Activated T-cell treated with anti-CD3 and anti-CD28 coated beads for 48 hours (primary cell): ENCODE measurements at regions not wholly inside any gene's neighbourhood (a gene's known extent, or its start where the extent isn't known, plus 50 kb on each side); places are given as distances from the start of the nearest gene placed in this dataset.
"Not testable (repeated sequence)": the region's sequence is repeated elsewhere in the genome, so short reads cannot be mapped to it uniquely, and the experiment has no call there.

Experiments
- DNase-seq: peaks from one replicate; pipeline ENCODE4 v3.0.0-alpha.2; 2020; ENCODE audit warnings: low read depth

- DNase-seq, result no peak
Measured at GRCh38 chr4:36601864-36602495, 320.6 kb downstream of the DTHD1 start.

DNA sequence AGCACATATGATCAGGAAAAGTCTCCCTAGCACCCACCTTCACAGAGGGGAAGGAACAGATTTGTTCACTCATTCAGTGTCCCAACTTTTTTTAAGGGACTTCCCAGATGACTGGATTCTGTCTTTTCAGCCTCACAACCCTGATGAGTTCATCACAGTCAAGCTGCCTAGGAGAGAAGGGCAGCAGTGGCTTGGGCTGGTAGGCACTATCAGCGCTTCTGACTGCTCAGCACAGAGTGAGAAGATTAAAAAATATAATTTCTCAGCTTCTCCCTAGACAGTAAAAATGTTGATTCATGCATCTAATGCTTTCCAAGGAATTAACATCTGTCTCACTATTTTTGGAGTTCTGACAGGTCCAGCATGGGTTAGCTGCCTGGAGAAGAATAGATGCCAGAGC is 328.2 kb downstream of the DTHD1 start:
- no peak for DNase-seq

- DNase-seq, result no peak
Measured at GRCh38 chr4:36610628-36611027, 329.2 kb downstream of the DTHD1 start.

GRCh38 chr4:36613142-36613541 is 331.7 kb downstream of the DTHD1 start:
- DNase-seq, result not testable (repeated sequence)

GRCh38 chr4:36614011-36614410 is 332.6 kb downstream of the DTHD1 start:
- no peak for DNase-seq

DNA sequence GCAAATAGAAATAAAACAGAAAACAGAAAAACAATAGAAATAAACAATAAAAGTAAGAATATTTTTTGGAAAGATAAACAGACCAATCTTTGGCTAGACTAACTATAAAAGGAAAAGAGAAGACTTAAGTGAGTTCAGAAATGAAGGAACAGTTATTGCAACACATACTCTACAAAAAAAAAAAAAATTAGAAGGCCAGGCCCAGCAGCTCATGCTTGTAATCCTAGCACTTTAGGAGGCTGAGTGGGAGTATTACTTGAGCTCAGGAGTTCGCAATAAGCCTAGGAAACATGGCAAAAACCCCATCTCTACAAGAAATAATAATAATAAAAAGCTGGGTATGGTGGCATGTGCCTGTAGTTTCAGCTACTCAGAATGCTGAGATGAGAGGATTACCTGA is 336.7 kb downstream of the DTHD1 start:
- DNase-seq, result no peak

- DNase-seq, result no peak
Measured at GRCh38 chr4:36624030-36624429, 342.6 kb downstream of the DTHD1 start.

DNA sequence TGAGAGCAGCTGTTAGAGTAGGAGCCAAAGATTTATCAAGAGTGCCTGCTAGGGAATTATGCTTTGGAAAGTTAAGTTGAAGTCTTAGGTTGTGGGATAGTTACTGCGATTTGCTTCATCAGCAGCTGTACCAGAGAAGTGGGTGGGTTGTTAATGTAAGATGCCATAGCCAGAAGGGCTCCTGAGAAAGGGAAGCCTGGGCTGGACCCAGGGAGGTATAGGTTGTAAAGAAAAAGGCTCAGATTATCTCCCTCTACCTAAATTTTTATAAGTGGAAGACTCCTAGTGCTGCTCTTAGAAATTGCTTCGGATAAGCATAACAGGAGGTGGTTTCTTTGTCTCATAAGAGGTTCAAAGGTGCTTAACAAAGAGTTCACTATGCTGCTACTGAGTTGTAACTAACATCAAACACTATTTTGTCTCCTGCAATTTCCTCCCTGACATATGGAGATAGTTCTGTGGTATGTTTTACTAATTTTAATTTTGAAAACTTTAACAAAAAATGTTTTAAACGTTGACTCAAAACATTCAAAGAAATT is 356.9 kb downstream of the DTHD1 start:
- no peak for DNase-seq

- no peak for DNase-seq
Measured at GRCh38 chr4:36640876-36641275, 359.5 kb downstream of the DTHD1 start.

DNA sequence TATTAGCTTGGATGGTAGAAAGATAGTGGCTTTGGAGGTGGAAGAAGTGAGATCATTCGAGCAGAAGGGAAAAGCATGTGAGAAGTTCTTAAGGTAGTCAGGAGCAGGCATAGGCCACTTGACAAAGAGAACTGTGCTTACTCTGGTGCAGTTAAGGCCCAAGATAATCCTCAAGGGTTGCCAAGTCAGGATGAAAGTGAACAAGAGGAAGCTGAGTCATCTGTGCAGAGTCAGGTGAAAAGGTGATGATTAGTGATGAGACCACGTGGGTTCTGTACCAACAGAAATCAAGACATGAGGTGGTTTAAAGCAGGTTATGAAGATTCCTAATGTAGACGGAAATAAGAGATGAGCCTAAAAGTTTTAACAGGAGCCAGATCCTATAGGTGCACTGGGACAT is 369.8 kb downstream of the DTHD1 start:
- DNase-seq, result no peak

- DNase-seq, result no peak
Measured at GRCh38 chr4:36652857-36653256, 371.4 kb downstream of the DTHD1 start.

- no peak for DNase-seq
Measured at GRCh38 chr4:36665985-36666527, 384.6 kb downstream of the DTHD1 start.

DNA sequence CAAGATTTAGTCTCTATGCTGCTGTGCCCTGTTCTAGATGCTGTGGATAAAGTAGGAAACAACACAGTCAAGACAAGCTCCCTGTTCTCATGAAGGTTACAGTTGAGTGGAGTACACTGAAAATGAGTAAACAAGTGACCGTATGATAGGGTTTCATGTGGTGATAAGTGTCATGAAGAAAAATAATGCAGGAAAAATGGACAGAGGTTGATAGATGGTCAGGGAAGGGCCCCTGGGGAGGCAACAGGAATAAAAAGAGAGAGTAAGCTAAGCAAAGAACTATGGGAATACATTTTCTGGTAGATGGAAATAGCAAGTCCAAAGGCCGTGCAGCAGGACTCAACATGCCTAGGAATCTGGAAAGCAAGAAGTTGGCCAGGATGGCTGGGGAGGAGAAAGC is 394.0 kb downstream of the DTHD1 start:
- DNase-seq, result no peak

DNA sequence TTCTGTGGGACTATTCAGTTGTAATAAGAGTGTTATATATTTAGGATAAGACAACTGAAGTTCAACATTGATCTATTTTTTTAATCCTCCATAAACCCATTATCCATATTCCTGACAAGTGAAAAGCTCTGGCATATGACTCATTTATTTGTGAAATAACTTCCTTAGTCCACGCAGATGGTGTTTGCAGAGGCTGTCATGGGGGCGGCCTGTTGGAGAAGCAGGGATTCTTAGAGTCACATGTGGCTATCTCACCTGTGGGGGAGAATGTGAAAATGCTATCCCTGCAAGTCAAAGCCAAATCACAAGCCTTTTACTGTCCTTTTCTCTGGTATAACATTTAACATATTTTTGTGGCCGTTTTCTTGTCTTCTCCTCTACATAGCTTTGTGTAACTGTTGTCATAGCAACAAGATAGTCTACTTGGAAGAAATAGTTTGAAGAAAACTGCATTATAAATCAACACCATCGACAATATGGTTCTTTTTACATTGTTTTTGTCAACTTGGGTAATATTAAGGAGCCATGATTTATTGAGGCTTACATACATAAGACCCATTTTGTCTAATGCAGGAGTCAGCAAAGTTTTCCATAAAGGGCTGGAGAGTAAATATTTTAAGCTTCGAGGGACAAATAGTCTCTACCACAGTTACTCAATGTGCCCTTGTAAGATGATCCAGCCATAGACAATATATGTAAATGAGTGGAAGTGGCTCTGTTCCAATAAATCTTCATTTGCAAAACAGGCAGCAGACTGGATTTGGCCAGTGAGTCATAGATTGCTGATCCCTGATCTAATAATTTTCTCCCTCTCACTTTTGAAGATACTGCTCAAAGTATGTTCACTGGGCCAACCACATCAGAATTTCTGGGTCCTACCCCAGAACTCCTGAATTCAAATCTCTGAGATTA is 395.0 kb downstream of the DTHD1 start:
- no peak for DNase-seq

DNA sequence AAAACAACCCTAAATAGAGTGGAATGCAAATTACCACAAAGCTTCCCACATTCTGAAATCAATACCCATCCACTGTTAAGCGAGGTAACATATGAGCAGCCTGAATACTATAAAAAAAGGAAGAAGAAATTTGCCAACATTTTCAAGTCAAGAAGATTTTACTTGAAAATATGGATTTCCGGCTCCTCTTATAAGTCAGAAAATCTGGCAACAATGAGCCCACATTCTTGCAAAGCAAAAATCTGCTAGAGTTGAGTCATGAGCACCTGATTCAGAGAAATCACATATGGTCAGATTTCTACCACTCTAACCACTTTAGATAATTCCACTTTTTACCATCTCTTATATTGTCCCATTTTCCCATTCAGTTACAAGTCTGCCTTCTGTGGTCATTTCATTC is 395.7 kb downstream of the DTHD1 start:
- no peak for DNase-seq

GRCh38 chr4:36677874-36678273 is 396.5 kb downstream of the DTHD1 start:
- no peak for DNase-seq

DNA sequence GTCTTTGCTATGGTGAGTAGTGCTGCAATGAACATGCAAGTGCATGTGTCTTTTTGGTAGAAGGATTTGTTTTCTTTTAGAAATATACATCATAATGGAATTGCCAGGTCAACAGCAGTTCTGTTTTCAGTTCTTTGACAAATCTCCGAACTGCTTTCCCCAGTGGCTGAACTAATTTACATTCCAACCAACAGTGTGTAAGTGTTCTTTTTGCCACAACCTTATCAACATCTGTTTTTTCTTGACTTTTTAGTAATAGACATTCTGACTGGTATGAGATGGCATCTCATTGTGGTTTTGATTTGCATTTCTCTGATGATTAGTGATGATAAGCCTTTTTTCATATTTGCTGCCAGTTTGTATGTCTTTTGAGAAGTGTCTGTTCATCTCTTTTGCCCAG is 406.3 kb downstream of the DTHD1 start:
- DNase-seq, result no peak

GRCh38 chr4:36692586-36692985 is 411.2 kb downstream of the DTHD1 start:
- DNase-seq, result no peak

DNA sequence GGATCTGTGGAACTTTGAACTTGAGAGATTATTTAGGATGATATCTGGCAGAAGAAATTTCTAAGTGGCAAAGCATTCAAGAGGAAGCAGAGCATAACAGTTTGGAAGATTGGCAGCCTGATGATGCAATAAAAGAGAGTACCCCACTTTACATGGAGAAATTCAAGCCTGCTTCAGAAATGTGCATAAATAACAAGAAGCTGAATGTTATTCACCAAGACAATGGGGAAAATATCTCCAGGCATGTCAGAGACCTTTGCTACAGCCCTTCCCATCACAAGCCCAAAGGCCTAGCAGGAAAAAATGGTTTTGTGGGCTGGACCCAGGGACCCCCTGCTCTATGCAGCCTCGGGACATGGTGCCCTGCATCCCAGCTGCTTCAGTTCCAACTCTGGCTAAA is 420.8 kb downstream of the DTHD1 start:
- DNase-seq, result no peak

- DNase-seq, result no peak
Measured at GRCh38 chr4:36704289-36704688, 422.9 kb downstream of the DTHD1 start.

DNA sequence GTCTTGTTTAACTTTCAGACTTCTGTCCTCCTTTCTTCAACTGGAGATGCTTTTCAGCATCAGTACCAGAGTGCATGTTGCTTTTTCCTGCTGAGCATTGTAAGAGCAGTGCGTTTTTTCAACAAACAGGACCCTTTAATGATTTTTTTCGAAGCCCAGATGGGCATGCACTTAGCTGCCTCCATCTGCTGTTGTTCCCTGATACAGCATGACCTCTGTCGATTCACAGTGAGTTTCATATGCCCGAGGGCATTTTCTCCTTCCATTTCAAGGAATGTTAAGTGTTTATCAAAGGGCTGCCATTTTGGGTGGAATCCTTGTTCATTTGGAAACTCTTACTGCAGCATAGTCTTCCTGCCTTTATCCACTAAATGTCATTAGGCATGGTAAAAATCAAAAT is 428.6 kb downstream of the DTHD1 start:
- DNase-seq, result no peak

- no peak for DNase-seq
Measured at GRCh38 chr4:36712013-36712412, 430.6 kb downstream of the DTHD1 start.

DNA sequence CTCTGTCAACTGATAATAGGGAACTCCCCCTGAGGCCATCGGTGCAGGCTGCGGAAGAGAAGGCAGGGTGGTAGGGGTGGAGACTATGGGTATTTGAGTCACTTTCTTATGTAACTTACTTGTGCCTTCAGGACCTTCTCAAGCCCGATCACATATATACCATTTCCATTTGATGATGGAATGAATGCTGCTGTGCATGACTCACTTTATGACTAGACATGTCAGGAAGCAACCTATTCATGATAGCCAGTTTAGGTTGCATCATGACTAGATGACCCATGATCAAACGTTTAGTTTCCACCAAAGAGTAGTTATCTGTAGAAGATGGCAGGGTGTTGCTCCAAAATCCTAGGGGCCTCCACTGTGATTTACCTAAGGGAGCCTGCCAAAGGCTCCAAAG is 435.5 kb downstream of the DTHD1 start:
- DNase-seq, result no peak
